ENCODE measurements at regions not wholly inside any gene's neighbourhood (a gene's known extent, or its start where the extent isn't known, plus 50 kb on each side); places are given as distances from the start of the nearest gene placed in this dataset.

GRCh38 chr15:36067483-36068274 lies 511.7 kb upstream of the CDIN1 start:
- TF ChIP-seq POLR2A (IDR thresholded peaks at IDR 0.05; ENCODE audit: low read depth, low read length) (no peak), SMAD1 (IDR thresholded peaks at IDR 0.05; ENCODE audit: low read depth, partially characterized antibody) (no peak), RCOR1 (conservative IDR thresholded peaks at IDR 0.05; ENCODE audit: low read depth, low read length) (no peak)

Measured in GM12878 (cell line).